H1 (cell line): ENCODE measurements at regions not wholly inside any gene's neighbourhood (a gene's known extent, or its start where the extent isn't known, plus 50 kb on each side); places are given as distances from the start of the nearest gene placed in this dataset.

Experiments used
- CTCF ChIA-PET: fragments of 300-600 bp; sonication (Branson Sonifier 250); formaldehyde crosslinking; loops from one replicate; lab custom pipeline; 2021; ENCODE audit not compliant: partially characterized antibody; lab: Charles Lee
- POLR2A ChIA-PET: fragments of 300-600 bp; sonication (Branson Sonifier 250); formaldehyde crosslinking; loops from one replicate; lab custom pipeline; 2021; ENCODE audit warnings: inconsistent platforms; ENCODE audit not compliant: partially characterized antibody; lab: Charles Lee
- DNase-seq, 2 experiments: peaks; one replicate each; pipeline versions ENCODE4 v3.0.0 to v3.0.0-alpha.2; 2010 to 2022; ENCODE audit warnings: low spot score in 2 of 2, low read depth in 1 of 2, mixed read lengths in 1 of 2
- FAIRE-seq: peaks from 2 replicates; lab custom pipeline; 2011; peaks lifted over from hg19 to GRCh38; lab: Jason Lieb, UNC
- H2AFZ ChIP-seq: 2 replicates; pipeline ENCODE4 v1.8.1; 2012; ENCODE audit warnings: low read length, inconsistent platforms
- H2AK5ac ChIP-seq: 2 replicates; pipeline ENCODE4 v1.6.1; 2013; ENCODE audit warnings: low read depth, low read length
- H2BK120ac ChIP-seq: replicated peaks from 2 replicates; pipeline ENCODE3; 2013; ENCODE audit warnings: low read depth, low read length, inconsistent platforms
- H2BK12ac ChIP-seq: 2 replicates; pipeline ENCODE4 v1.6.1; 2013; ENCODE audit warnings: low read depth, low read length
- H2BK15ac ChIP-seq: 2 replicates; pipeline ENCODE4 v1.6.1; 2013; ENCODE audit warnings: low read length
- H2BK20ac ChIP-seq: 2 replicates; pipeline ENCODE4 v1.6.1; 2013; ENCODE audit warnings: low read length
- H2BK5ac ChIP-seq: 2 replicates; pipeline ENCODE4 v1.6.1; 2013; ENCODE audit warnings: low read depth, low read length
- H3K14ac ChIP-seq: 2 replicates; pipeline ENCODE4 v1.6.1; 2013; ENCODE audit warnings: inconsistent platforms; ENCODE audit not compliant: insufficient read length
- H3K18ac ChIP-seq: 2 replicates; pipeline ENCODE4 v1.6.1; 2013; ENCODE audit warnings: low read length; ENCODE audit errors: extremely low read depth
- H3K23ac ChIP-seq: 2 replicates; pipeline ENCODE4 v1.6.1; 2013; ENCODE audit warnings: inconsistent platforms; ENCODE audit not compliant: insufficient read length
- H3K23me2 ChIP-seq: 2 replicates; pipeline ENCODE4 v1.6.1; 2013; ENCODE audit warnings: low read depth, low read length
- H3K27ac ChIP-seq: 2 replicates; pipeline ENCODE4 v1.6.1; 2011; ENCODE audit warnings: low read depth, low read length, inconsistent platforms
- H3K27me3 ChIP-seq, 4 experiments: replicated peaks in 1 of 4; 1 replicate in 1 of 4; 2 replicates in 3 of 4; pipeline versions ENCODE4 v1.6.1 to v1.8.1; 2011 to 2013; ENCODE audit warnings: low read length in 3 of 4, mild to moderate bottlenecking in 3 of 4, inconsistent platforms in 2 of 4, mixed read lengths in 2 of 4, moderate library complexity in 1 of 4; ENCODE audit not compliant: control insufficient read depth in 3 of 4, insufficient read depth in 3 of 4; ENCODE audit errors: extremely low read depth in 1 of 4
- H3K36me3 ChIP-seq, 4 experiments: 2 replicates each; pipeline versions ENCODE4 v1.6.1 to v1.8.1; 2011 to 2013; ENCODE audit warnings: mild to moderate bottlenecking in 4 of 4, low read length in 3 of 4, moderate library complexity in 2 of 4, control low read depth in 1 of 4, inconsistent platforms in 1 of 4; ENCODE audit not compliant: insufficient read depth in 4 of 4, control insufficient read depth in 2 of 4
- H3K4ac ChIP-seq: replicated peaks from 2 replicates; pipeline ENCODE3; 2013; ENCODE audit warnings: low read length, low read depth, mixed read lengths, inconsistent platforms; ENCODE audit not compliant: insufficient read length
- H3K4me1 ChIP-seq, 4 experiments: replicated peaks in 1 of 4; 1 replicate in 1 of 4; 2 replicates in 3 of 4; pipeline versions ENCODE4 v1.6.1 to v1.8.1; 2011 to 2013; ENCODE audit warnings: low read length in 3 of 4, inconsistent platforms in 2 of 4, mixed read lengths in 1 of 4; ENCODE audit not compliant: insufficient read depth in 4 of 4, control insufficient read depth in 3 of 4
- H3K4me2 ChIP-seq, 2 experiments: 2 replicates each; pipeline versions ENCODE4 v1.6.1 to v1.8.1; 2011 to 2013; ENCODE audit warnings: low read depth in 2 of 2, low read length in 2 of 2, control low read depth in 1 of 2, inconsistent platforms in 1 of 2, mild to moderate bottlenecking in 1 of 2; ENCODE audit not compliant: insufficient read depth in 1 of 2
- H3K4me3 ChIP-seq, 4 experiments: fragments of 200-600, 300-600 bp in 1 of 4; sonication (generic), shearing (Covaris generic), sonication (Bioruptor Twin) in 1 of 4; 2 replicates each; pipeline versions ENCODE4 v1.5.1 to v1.8.1; 2011 to 2016; ENCODE audit warnings: low read length in 4 of 4, low read depth in 3 of 4, control low read depth in 2 of 4, inconsistent platforms in 2 of 4, mild to moderate bottlenecking in 2 of 4, mixed read lengths in 1 of 4, moderate library complexity in 1 of 4; ENCODE audit not compliant: insufficient read depth in 2 of 4; ENCODE audit errors: extremely low read depth in 1 of 4
- H3K56ac ChIP-seq: replicated peaks from 2 replicates; pipeline ENCODE3; 2013; ENCODE audit warnings: low read depth, mild to moderate bottlenecking, mixed read lengths, low read length, inconsistent platforms; ENCODE audit not compliant: insufficient read length
- H3K79me1 ChIP-seq: 2 replicates; pipeline ENCODE4 v1.6.1; 2013; ENCODE audit warnings: low read depth, low read length, control low read depth
- H3K79me2 ChIP-seq, 2 experiments: 2 replicates each; pipeline versions ENCODE4 v1.6.1 to v1.8.1; 2012 to 2013; ENCODE audit warnings: low read length in 2 of 2, mild to moderate bottlenecking in 2 of 2, inconsistent platforms in 1 of 2; ENCODE audit not compliant: insufficient read depth in 2 of 2, control insufficient read depth in 1 of 2
- H3K9ac ChIP-seq, 4 experiments: replicated peaks in 1 of 4; 1 replicate in 1 of 4; 2 replicates in 3 of 4; pipeline versions ENCODE4 v1.6.1 to v1.8.1; 2011 to 2013; ENCODE audit warnings: low read depth in 3 of 4, low read length in 3 of 4, control low read depth in 2 of 4, mild to moderate bottlenecking in 2 of 4, moderate library complexity in 2 of 4, inconsistent platforms in 1 of 4; ENCODE audit errors: extremely low read depth in 1 of 4
- H3K9me3 ChIP-seq, 2 experiments: 2 replicates each; pipeline versions ENCODE4 v1.6.1 to v1.8.1; 2012 to 2013; ENCODE audit warnings: mild to moderate bottlenecking in 2 of 2, moderate library complexity in 2 of 2, control low read depth in 1 of 2, inconsistent platforms in 1 of 2, low read depth in 1 of 2, low read length in 1 of 2, mixed read lengths in 1 of 2; ENCODE audit not compliant: insufficient read depth in 2 of 2
- H4K20me1 ChIP-seq, 2 experiments: replicated peaks in 1 of 2; 2 replicates each; pipeline versions ENCODE3 to v1.8.1; 2011 to 2013; ENCODE audit warnings: inconsistent platforms in 2 of 2, low read length in 2 of 2, mild to moderate bottlenecking in 1 of 2; ENCODE audit not compliant: insufficient read depth in 2 of 2, control insufficient read depth in 1 of 2
- H4K5ac ChIP-seq: 2 replicates; pipeline ENCODE4 v1.6.1; 2013; ENCODE audit warnings: low read length, low read depth, mixed read lengths, inconsistent platforms; ENCODE audit not compliant: insufficient read length
- H4K8ac ChIP-seq: 2 replicates; pipeline ENCODE4 v1.8.0; 2013; ENCODE audit warnings: mild to moderate bottlenecking, moderate library complexity, low read length, inconsistent platforms; ENCODE audit not compliant: insufficient read depth; ENCODE audit errors: extremely low read depth
- H4K91ac ChIP-seq: replicated peaks from 2 replicates; pipeline ENCODE3; 2013; ENCODE audit warnings: low read length, mixed read lengths, inconsistent platforms; ENCODE audit not compliant: insufficient read length
- KDM4A ChIP-seq: IDR thresholded peaks from one replicate; pipeline ENCODE4 v1.7.1; 2012; ENCODE audit warnings: low read depth, mild to moderate bottlenecking, moderate library complexity, low read length, inconsistent platforms; ENCODE audit not compliant: severe bottlenecking
- KDM5A ChIP-seq: fragments of 200-600 bp; IDR thresholded peaks from 2 replicates; pipeline ENCODE4 v1.7.1; 2012; ENCODE audit warnings: mild to moderate bottlenecking, low read length, inconsistent platforms, mixed read lengths
- PHF8 ChIP-seq: fragments of 200-600 bp; sonication (generic); conservative IDR thresholded peaks from 2 replicates; pipeline ENCODE4 v1.7.1; 2012; ENCODE audit warnings: low read depth, mild to moderate bottlenecking, inconsistent platforms, low read length, moderate library complexity
- WGBS, 2 experiments: shearing (Covaris generic) in 1 of 2; methylation state at CpG; one replicate each; pipeline versions ENCODE4 v1.1.6 to v1.1.7; 2013 to 2015; ENCODE audit warnings: low lambda C conversion rate in 2 of 2, mixed read lengths in 2 of 2, inconsistent platforms in 1 of 2, low coverage in 1 of 2, missing lambda C conversion rate in 1 of 2; ENCODE audit not compliant: insufficient replicate concordance in 2 of 2, insufficient coverage in 1 of 2, insufficient read length in 1 of 2; ENCODE audit errors: extremely low coverage in 1 of 2, missing lambda C conversion rate in 1 of 2; 5-methylcytosine and 5-hydroxymethylcytosine counted together
- TF ChIP-seq, protein P1 (sequence below): IDR thresholded peaks from 2 replicates; pipeline ENCODE4 v1.6.1; 2012; ENCODE audit warnings: inconsistent platforms

GRCh38 chr13:79943346-79944023 lies 397.4 kb downstream of the SPRY2 start:
- no peak overlapping the region for H2BK120ac ChIP-seq
- 93% methylated on average over 2 of the region's 2 CpGs; no CpG with 5 or more reads in 1 of the 2 experiments for WGBS, 2 experiments
- no peak overlapping the region for H3K56ac ChIP-seq
- H3K27me3 ChIP-seq, result no peaks in the 10 kb centered on the region
- H2BK5ac ChIP-seq, result no peak overlapping the region
- POLR2A ChIA-PET, result no interaction called here
- H3K9ac ChIP-seq, result no peak overlapping the region
- H4K8ac ChIP-seq, result no peak overlapping the region
- no peak overlapping the region for H3K4ac ChIP-seq
- no peak overlapping the region for H2BK15ac ChIP-seq
- CTCF ChIA-PET, result interaction anchor here (1.1 to 2.0 kb wide), 2 partner anchors 8 to 14 kb away, joined by 4 read pairs; no protein-coding TSS in a partner anchor
- H2BK12ac ChIP-seq, result no peak overlapping the region
- DNase-seq (no peak), FAIRE-seq (no peak)
- H3K14ac ChIP-seq, result no peak overlapping the region
- no peak overlapping the region for H3K18ac ChIP-seq
- no peak overlapping the region for H4K91ac ChIP-seq
- H2AK5ac ChIP-seq, result no peak overlapping the region
- no peaks in the 10 kb centered on the region for H3K79me2 ChIP-seq
- H3K4me1 ChIP-seq, result peaks cover 0 to 3% (median 1%) of the 10 kb centered on the region in 4 experiments; a peak in 1 of 7 replicates
- no peak overlapping the region for H3K4me2 ChIP-seq
- H2BK20ac ChIP-seq, result no peak overlapping the region
- no peak overlapping the region for H3K27ac ChIP-seq
- no peaks in the 10 kb centered on the region for H3K23me2 ChIP-seq
- peaks cover 0 to 2% of the 10 kb centered on the region in 2 experiments; a peak in 1 of 4 replicates for H3K9me3 ChIP-seq
- H3K36me3 ChIP-seq, result no peaks in the 10 kb centered on the region
- H4K5ac ChIP-seq, result no peak overlapping the region
- H3K4me3 ChIP-seq, result no peak overlapping the region
- no peak for TF ChIP-seq KDM5A
- no peak for TF ChIP-seq PHF8
- no peak for TF ChIP-seq KDM4A
- TF ChIP-seq, protein P1, sequence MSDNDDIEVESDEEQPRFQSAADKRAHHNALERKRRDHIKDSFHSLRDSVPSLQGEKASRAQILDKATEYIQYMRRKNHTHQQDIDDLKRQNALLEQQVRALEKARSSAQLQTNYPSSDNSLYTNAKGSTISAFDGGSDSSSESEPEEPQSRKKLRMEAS, result no peak
- no peaks in the 10 kb centered on the region for H3K79me1 ChIP-seq
- no peak overlapping the region for H3K23ac ChIP-seq
- no peak overlapping the region for H2AFZ ChIP-seq
- H4K20me1 ChIP-seq, result no peaks in the 10 kb centered on the region
